SH-SY5Y (cell line): ENCODE measurements at regions not wholly inside any gene's neighbourhood (a gene's known extent, or its start where the extent isn't known, plus 50 kb on each side); places are given as distances from the start of the nearest gene placed in this dataset.

Experiments used
- GATA2 ChIP-seq: IDR thresholded peaks from 2 replicates; pipeline ENCODE4 v1.6.1; 2011; ENCODE audit warnings: mild to moderate bottlenecking, low read depth, low read length
- GATA3 ChIP-seq: IDR thresholded peaks from 2 replicates; pipeline ENCODE4 v1.6.1; 2011; ENCODE audit warnings: low read depth, mild to moderate bottlenecking, low read length, moderate library complexity

DNA sequence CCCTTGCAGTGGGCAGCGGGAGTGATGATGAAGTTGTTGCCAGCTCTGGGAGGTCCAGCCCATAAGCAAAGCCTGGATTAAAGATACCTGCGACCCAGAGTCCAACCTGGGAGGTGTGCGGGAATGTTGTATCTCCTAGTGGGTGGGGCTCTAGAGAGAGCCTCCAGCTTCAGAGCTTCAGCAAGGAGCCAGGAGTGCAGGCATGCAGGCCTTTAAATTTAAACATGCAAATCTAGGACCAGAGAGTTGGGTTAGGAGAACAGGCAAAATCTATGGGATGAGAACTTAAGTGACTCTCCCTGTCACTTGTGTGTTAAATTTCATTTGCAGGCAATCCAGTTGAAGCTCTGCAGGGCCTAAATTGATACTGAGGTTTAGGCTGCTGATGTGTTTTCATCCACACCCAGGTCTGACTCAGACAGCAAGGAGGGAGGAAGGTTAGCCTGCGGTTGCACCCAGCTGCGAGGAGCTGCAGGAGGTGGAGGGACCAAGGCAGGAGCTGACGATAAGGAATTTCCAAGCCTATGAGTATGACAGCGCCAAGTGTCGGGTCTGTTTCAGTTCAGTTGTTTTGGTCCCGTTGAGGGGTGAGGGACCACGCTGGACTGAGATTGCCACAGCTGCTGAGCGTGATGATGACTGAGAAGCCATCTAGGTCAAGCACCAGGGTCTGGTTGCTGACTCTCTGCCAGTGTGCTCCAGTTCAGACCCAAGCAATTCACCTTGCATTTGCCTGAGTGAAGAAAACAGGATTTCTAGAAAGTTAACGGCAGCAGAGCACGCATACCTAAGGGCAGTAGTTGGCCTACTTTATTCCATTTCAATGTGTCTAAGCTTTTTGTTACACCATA lies 243.0 kb downstream of the ICE1 start:
- TF ChIP-seq GATA2 = no peak
- TF ChIP-seq GATA3 = no peak
